NCI-H128 (cell line): ENCODE measurements at regions not wholly inside any gene's neighbourhood (a gene's known extent, or its start where the extent isn't known, plus 50 kb on each side); places are given as distances from the start of the nearest gene placed in this dataset.
"Not testable (repeated sequence)": the region's sequence is repeated elsewhere in the genome, so short reads cannot be mapped to it uniquely, and the experiment has no call there.

Source experiments
- DNase-seq: peaks from one replicate; lab custom pipeline; 2025; ENCODE audit not compliant: unreplicated experiment; lab: John Stamatoyannopoulos, UW

DNA sequence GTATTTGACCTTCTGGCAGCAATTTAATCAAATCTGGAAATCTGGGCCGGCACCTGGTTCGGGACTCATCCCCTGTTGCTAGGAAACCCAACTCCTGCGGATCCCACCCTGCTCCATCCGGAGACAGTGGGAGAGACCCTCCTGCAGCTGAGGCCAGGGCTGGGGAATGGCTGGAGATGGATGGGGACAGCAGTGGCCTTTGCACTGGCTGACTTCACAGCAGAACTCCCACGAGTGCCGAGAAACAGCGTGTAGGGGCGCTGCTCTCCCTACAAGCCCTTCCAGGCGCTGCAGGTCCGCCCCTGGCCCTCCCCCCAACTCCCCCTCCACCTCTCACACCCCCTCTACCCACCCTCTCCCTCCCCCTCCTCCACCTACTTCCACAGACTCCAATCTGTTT is 105.8 kb upstream of the PPP1R26 start:
- DNase-seq = no peak

DNA sequence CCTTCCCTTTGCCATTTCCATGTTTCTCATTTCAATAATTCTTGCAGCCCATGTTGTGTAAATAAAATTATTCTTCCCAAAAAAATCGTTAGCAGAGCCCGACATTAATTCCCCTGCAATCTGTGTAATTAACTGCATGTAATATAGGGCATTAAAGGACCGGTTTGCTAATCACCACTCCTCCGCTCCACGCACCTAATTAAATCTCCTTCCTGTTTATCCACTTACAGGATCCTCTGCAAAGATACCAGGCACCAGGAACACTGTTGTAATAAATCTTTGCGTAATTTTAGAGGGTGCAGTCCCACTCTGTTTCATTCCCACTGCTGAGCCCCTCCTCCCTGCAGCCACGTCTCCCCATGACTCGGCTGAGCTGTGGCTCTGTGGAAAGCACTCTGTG is 105.0 kb upstream of the PPP1R26 start:
- DNase-seq = no peak

DNA sequence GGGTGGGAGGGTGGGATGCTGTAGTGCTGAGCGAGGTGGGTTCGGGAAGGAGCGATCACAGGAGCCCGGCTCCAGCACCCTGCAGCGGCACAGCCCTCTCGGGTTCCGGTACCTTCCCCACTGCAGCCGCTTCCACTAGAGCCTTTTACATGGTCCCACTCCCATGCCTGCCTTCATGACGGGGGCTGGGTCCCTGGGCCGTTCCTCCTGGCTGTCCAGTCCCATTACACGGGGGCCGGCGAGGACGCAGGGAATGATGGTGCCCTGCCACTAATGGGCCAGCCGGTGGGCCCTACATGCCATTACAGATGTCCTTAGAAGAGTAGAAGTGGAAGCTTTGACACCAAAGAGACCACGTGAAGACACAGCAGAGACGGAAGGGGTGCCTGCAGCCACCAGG is 104.6 kb upstream of the PPP1R26 start:
- no peak for DNase-seq

DNA sequence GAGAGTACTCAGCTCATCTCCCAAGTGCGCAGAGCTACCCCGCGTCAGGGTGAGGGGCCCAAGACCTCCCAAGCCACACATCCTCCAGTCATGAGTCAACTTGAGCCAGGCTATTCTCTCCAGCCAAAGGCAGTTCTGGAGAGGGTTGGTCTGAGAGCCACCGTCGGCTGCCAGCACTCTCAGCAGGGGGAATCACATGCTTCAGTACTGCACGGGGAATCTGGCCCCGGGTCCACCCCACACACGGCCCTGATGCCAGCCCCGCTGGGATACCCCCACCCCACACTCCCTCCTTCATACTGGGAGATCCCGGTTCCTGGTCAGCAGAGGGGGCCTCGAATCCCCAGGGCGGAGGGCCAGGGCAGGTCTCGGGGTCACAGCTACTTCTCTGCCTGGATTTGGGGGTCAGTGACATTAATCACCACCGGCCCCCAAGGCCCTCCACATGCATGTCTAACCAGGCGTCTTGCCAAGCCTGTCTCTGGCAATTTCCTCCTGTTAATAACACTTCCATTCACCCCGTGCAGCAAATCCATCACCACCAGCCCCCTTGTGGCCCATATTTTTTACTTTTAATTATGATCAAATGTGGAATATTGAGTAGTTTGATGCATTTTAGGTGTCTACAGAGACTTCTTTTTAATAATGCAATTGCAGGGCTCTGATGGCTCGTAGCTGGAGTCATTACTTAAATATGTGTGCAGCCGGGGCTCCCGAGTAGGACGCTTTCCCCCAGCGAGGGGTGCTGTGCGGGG is 102.9 kb upstream of the PPP1R26 start:
- DNase-seq = no peak

DNA sequence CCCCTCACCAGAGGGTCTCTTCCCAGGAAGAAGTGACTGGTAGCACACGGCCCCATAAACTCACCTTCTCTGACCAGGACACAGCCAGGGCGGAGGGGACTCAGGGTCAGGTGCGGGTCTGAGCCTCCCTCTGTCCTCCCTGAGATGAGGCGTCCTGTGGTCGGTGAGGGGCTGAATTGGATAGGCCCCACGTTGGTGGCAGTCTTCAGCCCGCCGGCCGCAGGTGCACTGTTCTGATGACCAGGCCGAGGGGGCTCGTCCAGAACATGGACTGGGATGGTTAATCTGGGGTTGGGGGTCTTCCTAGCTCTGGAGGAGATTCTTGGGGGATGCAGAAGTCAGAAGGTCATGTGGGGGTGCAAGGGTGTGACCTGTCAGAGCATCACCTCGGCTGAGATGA is 102.2 kb upstream of the PPP1R26 start:
- DNase-seq = no peak

DNA sequence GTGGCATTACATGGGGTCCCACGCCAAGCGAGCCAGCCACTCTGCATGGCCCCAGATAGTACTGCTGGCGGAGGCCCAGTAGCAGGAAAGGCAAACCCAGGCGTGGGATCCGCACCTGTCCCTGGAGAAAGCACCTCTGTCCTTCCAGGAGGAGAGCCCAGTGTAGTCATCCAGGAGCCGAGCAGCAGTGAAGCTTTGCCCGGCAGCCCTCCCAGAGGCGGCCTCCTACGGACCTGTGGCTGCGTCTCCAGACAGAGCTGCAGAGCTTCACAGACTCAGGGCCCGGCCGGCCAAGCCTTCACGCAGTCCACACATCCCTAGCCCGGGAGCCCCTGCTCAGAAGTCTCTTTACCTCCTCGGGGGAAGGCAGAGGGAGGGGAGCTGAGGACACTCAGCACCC is 100.8 kb upstream of the PPP1R26 start:
- no peak for DNase-seq

DNA sequence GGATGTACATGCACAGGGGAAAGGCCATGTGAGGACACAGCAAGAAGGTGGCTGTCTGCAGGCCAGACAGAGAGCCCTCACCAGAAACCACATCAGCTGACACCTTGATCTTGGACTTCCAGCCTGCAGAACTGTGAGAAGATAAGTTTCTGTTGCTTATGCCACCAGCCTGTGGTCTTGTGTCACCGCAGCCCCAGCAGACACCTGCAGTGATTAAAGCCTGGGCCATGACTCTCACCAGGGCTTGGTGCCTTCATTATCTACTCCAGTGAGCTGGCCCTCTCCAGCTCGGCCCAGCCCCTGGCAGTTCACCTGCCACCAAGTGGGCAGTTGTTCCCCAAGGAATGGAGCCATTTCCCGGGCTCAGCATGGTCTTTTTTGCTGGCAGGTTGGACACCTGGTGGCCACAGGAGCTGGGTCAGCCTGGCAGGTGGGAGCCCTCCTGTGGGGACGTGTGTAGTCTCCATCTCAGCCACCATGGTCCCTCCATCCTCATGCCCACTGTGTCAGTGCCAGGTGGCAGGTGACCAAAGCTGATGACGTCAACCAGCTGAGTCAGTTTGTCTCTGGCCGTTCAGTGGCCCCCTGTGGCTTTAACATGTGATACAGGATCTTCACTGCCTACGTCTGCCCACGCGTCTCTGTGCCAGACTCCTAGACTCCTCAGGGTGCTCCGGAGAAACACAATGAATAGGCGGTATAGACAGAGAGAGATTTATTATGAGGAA is 99.9 kb upstream of the PPP1R26 start:
- no peak for DNase-seq

DNA sequence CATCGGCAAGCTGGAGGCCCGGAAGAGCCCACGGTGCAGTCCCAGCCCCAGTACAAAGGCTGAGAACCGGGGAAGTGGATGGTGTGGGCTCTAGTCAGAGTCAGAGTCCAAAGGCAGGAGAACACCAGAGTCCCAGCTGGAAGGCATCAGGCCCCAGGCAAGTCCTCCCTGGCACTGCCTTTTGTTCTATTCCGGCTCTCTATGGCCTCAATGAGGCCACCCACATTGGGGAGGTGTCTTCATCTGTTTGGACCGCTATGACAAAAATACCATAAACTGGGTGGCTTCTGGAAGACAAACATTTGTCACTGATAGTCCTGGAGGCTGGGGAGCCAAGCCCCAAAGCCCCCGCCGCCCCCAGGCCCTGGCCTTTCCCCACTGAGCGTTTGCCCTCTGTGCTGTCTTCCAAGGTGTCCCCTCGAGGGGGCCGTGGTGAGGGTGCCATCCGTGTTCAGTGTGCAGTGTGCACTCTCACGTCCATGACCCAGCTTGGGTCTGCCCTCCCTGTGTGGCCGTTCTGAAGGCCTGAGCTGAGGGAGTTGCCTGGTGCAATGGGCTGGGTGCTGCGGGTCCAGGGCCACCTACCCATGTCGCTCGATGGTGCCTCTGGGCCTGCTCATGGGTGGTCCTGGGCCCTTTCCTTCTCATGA is 99.1 kb upstream of the PPP1R26 start:
- DNase-seq = no peak

DNA sequence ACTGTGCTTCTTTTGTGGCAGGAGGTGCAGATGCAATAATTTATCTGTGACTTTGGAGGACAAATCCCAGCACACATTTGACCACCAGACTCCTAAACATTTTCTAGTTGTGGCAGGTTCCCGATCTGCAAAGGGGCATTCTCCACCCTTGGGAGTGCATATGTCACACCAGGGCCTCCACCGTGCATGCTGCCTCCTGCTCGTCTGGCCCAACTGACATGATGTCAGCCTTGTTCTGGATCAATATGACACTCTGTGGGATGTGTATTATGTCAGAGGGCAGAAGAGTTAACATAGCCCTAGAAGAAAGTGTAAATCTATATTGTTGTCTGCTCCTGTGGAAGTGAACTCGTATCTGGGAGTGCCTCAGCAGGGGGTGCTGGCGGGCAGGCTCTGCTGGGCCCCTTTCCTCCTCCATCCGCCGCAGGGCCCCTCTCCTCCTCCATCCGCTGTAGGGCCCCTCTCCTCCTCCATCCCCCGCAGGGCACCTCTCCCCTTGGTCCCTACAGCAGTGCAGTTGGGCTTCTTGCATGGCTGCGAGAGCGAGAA is 97.7 kb upstream of the PPP1R26 start:
- no peak for DNase-seq

DNA sequence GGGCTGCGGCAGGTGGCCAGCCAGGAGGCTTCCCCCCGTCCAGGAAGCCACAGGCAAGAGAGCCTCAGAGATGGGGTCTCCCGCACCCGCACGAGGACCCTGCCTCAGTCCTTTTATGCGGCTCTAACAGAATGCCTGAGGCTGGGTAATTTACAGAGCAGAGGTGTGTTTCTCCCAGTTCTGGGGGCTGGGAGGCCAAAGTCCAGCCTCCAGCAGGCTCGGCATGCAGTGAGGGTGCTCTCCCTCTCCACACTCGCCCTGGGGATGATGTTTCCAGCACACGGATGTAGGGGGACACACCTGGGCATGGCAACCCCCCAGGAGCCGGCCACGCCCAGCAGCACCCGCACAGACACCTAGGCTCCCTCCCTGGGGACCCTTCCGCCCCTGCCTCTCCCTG is 95.4 kb upstream of the PPP1R26 start:
- no peak for DNase-seq

DNA sequence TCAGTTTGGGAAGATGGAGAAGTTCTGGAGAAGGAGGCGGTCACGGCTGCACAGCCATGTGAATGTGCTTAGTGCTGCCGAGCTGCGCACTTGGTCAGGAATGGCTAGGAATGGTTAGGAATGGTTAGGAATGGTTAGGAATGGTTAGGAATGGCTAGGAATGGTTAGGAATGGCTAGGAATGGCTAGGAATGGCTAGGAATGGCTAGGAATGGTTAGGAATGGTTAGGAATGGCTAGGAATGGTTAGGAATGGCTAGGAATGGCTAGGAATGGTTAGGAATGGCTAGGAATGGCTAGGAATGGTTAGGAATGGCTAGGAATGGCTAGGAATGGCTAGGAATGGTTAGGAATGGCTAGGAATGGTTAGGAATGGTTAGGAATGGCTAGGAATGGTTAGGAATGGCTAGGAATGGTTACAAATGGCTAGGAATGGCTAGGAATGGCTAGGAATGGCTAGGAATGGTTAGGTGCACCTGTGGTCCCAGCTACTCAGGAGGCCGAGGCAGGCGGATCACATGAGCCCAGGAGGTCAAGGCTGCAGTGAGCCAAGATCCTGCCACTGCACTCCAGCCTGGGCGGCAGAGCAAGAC is 94.7 kb upstream of the PPP1R26 start:
- DNase-seq = not testable (repeated sequence)

DNA sequence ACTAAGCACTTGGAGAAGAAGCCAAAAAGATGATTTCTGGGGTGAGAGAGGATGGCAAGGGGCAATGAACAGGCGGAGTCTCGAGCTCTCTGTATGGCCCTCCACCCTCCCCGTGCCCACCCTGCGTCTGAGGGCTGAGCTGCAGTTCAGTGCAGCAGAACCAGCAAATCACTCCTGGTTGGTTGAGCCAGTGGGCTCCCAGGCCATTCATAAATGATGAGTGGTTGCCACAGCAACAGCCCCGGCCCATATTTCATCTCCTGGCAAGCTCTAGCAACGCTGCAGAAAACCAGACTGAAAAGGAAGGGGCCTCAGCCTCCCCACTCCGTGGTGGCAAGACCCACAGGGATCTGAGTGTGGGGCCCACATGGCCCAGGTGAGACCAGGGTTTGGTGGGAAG is 93.8 kb upstream of the PPP1R26 start:
- DNase-seq = no peak

DNA sequence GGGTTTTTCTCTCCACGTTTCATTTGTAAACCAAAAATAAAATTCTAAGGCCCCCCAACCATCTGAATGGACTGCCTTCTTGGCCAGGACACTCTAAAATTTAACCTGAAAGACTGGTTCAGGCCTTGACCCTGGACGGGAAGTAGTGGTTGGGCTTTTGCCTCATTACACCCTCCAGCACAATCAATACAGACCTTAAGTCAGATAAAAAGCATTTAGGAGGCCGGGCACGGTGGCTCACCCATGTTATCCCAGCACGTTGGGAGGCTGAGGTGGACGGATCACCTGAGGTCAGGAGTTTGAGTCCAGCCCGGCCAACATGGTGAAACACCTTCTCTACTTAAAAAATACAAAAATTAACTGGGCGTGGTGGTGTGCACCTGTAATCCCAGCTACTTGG is 91.6 kb upstream of the PPP1R26 start:
- DNase-seq = no peak

DNA sequence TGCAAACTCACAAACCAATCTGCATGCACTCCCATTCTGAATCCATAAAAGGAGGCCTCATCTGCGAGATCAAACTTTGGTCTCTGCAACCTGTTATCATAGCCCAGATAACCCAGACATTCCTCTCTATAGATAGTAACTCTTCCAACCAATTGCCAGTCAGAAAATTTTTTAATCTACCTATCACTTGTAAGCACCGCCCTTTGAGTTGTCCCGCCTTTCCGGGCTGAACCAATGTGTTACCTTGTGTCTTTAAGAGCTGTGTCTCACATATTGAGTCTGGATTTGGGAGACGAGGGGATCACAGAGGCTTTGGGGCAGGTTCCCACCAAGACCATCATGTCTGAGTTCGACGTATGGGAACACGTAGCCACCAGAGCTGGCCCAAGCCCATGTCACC is 91.1 kb upstream of the PPP1R26 start:
- DNase-seq = no peak

DNA sequence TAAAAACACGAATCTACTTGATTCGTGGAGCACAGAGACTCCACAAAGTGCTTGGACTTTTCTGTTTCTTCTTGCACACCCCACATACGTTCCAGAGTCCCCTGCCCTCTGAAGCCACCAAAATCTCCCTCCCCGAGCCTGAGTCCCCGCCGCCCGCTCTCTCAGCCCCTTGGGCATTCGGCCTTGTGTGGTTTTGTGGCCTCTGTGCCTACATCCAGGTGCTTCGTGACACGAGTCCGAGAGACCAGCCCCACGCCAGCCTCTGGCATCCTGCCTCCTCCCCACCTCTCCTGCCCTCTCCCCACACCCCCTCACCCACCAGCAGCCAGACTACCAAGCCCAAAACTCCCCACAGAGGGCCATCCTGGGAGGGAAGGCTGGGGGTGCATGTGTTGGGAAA is 87.8 kb upstream of the PPP1R26 start:
- DNase-seq = no peak

DNA sequence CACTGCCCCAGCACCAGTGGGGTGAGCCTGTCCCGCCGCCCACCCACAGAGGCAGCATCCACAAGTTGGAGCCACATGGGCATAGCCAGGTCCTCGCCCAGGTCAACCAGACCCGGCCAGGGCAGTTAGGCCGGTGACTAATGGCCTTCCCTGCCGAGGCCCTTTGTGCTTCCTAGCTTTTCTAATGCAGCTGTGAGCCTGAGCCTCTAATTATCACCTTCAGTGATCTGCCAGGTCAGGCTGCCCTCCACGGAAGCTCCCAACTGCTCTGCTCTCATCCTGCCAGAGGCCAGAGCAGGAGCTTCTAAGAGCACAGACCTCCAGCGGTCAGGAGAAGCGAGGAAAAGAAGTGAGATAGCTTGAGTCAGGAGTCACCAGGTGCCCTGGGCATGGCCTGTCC is 87.1 kb upstream of the PPP1R26 start:
- DNase-seq = no peak

DNA sequence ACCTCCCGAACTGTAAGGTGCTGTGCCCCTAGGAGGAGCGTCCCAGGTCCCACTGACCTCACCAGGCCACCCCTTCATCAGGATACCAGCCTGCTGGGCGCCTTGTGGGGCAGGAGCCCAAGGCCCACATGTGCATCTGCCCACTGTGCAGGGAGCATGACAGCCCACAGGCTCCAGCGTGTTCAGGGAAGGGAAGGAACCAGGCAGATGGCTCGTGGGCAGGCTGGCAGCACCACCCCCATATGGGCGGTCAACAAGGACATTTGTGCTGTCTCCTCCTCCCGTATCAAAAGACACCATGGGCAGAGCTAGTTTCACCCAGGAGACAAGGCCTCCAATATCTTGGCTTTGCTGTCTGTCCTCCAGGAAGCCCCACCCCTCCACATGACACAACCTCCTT is 85.5 kb upstream of the PPP1R26 start:
- DNase-seq = no peak

DNA sequence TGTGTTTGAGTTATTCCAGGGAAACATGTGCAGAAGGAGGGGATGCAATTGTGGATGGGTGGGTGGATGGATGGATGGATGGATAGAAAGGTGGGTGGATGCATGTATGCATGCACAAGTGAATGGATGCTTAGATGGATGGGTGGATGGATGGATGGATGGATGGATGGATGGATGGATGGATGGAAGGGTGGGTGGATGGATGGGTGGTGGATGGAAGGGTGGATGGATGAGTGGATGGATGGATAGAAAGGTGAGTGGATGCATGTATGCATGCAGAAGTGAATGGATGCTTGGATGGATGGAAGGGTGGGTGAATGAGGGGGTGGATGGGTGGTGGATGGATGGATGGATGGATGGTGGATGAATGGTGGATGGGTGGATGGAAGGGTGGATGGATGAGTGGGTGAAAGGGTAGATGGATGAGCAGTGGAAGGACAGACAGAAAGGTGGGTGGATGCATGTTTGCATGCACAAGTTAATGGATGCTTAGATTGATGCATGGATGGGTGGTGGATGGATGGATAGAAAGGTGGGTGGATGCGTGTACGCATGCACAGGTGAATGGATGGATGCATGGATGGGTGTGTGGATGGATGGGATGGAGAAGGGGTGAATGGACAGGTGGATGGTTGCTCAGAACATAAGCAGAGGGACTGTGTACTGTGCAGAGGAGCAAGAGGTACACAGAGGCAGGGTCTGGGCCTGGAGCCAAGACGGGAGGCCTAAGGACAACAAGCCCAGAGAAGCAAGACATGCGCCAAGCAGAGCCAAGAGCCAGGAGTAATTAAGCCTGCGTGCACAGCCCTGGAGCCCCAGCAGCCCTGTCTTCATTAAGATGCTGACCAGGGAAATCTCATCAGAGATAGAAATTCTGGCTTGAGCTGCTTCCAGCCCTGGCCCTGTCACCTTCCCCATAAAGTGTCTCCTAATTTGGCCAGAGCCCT is 84.6 kb upstream of the PPP1R26 start:
- no peak for DNase-seq

DNA sequence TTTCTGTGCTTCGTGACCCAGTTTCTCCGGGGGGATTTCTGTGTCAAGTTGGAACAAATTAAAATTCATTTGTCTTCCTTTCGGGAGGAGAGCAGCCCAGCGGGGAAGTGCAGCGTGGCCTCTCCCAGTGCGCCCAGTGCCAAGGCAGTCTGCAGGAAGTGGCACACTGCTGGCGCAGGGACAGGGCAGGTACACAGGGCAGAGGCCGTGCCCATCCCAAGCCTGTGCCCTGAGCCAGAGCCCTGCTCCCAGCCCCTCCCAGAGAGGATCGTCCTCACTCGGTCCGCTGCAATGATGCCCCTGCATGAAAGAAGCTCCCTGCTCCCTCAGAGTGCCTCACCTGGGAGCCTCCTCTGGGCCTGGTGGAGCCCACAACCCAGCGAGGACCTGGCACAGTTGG is 82.4 kb upstream of the PPP1R26 start:
- no peak for DNase-seq

DNA sequence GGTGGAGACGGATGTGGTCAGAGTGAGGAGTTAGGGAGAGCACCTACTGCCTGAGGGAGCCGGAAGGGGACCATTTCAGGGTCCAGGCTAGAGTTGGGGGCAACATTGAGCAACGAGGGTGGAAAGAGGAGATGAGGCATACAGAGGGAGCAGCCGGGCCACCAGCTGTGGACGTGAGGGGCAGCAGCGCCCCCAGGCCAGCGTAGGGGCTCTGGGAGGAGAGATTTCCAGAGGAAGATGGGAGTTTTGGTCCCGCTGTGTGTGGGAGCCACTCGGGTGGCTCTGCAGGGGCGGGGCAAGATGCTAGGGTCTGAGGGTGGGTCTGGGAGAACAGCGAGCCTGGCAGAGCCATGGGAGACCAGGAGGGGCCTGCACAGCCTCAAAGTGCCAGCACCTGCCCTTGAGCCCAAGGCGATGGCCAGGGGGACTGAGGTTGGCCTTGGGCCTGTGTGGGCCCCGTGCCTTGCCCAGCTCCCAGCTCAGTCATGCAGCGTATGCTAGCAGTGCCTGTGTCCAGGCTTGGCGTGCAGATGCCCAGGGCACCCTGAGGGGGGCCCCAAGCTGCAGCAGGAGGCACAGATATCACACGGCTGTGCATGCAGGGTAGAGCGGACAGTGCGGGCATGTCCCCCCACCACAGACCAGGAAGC is 80.5 kb upstream of the PPP1R26 start:
- no peak for DNase-seq
